ENCODE measurements at regions not wholly inside any gene's neighbourhood (a gene's known extent, or its start where the extent isn't known, plus 50 kb on each side); places are given as distances from the start of the nearest gene placed in this dataset.

GRCh38 chr12:102593134-102593533 is 112.8 kb upstream of the IGF1 start:
- TF ChIP-seq POLR2A (IDR thresholded peaks at IDR 0.05), result no peak
- TF ChIP-seq CTCF (IDR thresholded peaks at IDR 0.05 in 8 of 11, conservative IDR thresholded peaks at IDR 0.05 in 3 of 11), result no peak
